HCT116 (cell line): ENCODE measurements at regions not wholly inside any gene's neighbourhood (a gene's known extent, or its start where the extent isn't known, plus 50 kb on each side); places are given as distances from the start of the nearest gene placed in this dataset.
"Not testable (repeated sequence)": the region's sequence is repeated elsewhere in the genome, so short reads cannot be mapped to it uniquely, and the experiment has no call there.

Source experiments
- ATAC-seq: fragments of 200-7000 bp; cut with Tn5 transposase; 2 replicates; pipeline ENCODE4 v1.9.1; 2020; ENCODE audit warnings: mild to moderate bottlenecking, moderate library complexity
- BruUV-seq: library from RNA; stranded (reverse); fragments of 400-500 nt; replicated peaks from 2 replicates; lab custom pipeline; 2021; lab: Mats Ljungman, UMichigan
- CTCF ChIA-PET: fragments of 300-600 bp; sonication (Branson Sonifier 250); formaldehyde crosslinking; loops from one replicate; lab custom pipeline; 2021; ENCODE audit warnings: antibody characterized with exemption; lab: Charles Lee
- POLR2A ChIA-PET: fragments of 300-600, 350-600 bp; sonication (Branson Sonifier 250); formaldehyde crosslinking; loops from one replicate; lab custom pipeline; 2021; ENCODE audit warnings: antibody characterized with exemption; lab: Charles Lee
- RAD21 ChIA-PET, 2 experiments: fragments of 300-600 bp; sonication (Branson Sonifier 250); formaldehyde crosslinking; loops; one replicate each; lab custom pipeline; 2023; ENCODE audit warnings: low total read pairs in 2 of 2; ENCODE audit not compliant: uncharacterized antibody in 2 of 2, unreplicated experiment in 2 of 2, low non-redundant PET in 1 of 2; lab: Charles Lee
- DNase-seq: peaks from one replicate; pipeline ENCODE4 v3.0.0-alpha.2; 2010; ENCODE audit warnings: low read depth, low spot score
- H2AFZ ChIP-seq: fragments of 200-600 bp; shearing (Covaris generic), sonication (generic); 2 replicates; pipeline ENCODE4 v1.6.1; 2017; ENCODE audit warnings: low read depth, mixed run types, mixed read lengths, antibody characterized with exemption, low read length; ENCODE audit not compliant: poor library complexity, severe bottlenecking
- H3K27ac ChIP-seq: 2 replicates; pipeline ENCODE4 v1.5.1; 2012; ENCODE audit warnings: low read depth, low read length
- H3K27me3 ChIP-seq: fragments of 200-600 bp; sonication (generic); 2 replicates; pipeline ENCODE4 v1.6.1; 2016; ENCODE audit warnings: mixed run types, low read length, mixed read lengths; ENCODE audit not compliant: insufficient read depth
- H3K36me3 ChIP-seq, 2 experiments: fragments of 200-500 bp in 1 of 2; fragments of 200-600 bp in 1 of 2; sonication (Bioruptor generic) in 1 of 2; sonication (generic) in 1 of 2; 2 replicates each; pipeline versions ENCODE4 v1.5.1 to v1.6.1; 2014 to 2016; ENCODE audit warnings: low read length in 2 of 2, inconsistent platforms in 1 of 2, mixed read lengths in 1 of 2, mixed run types in 1 of 2; ENCODE audit not compliant: insufficient read depth in 2 of 2, control insufficient read depth in 1 of 2
- H3K4me1 ChIP-seq, 2 experiments: fragments of 200-600 bp in 1 of 2; sonication (generic) in 1 of 2; 2 replicates each; pipeline versions ENCODE4 v1.5.1 to v1.6.1; 2012 to 2017; ENCODE audit warnings: low read length in 2 of 2, inconsistent platforms in 1 of 2, mild to moderate bottlenecking in 1 of 2, mixed read lengths in 1 of 2, mixed run types in 1 of 2, moderate library complexity in 1 of 2; ENCODE audit not compliant: insufficient read depth in 2 of 2, control insufficient read depth in 1 of 2
- H3K4me2 ChIP-seq: fragments of 200-600 bp; sonication (generic); 2 replicates; pipeline ENCODE4 v1.6.1; 2017; ENCODE audit warnings: mixed run types, low read length, mixed read lengths
- H3K4me3 ChIP-seq, 2 experiments: fragments of 200-600 bp in 1 of 2; sonication (generic) in 1 of 2; replicated peaks in 1 of 2; 2 replicates each; pipeline ENCODE4 v1.5.1; 2011 to 2016; ENCODE audit warnings: low read length in 2 of 2, control low read depth in 1 of 2, low read depth in 1 of 2, mild to moderate bottlenecking in 1 of 2, mixed read lengths in 1 of 2, mixed run types in 1 of 2
- H3K79me2 ChIP-seq: fragments of 200-600 bp; sonication (generic); 2 replicates; pipeline ENCODE4 v1.6.1; 2017; ENCODE audit warnings: mild to moderate bottlenecking, mixed run types, low read length, moderate library complexity, mixed read lengths; ENCODE audit not compliant: insufficient read depth
- H3K9ac ChIP-seq: fragments of 200-600 bp; sonication (generic); 2 replicates; pipeline ENCODE4 v1.6.1; 2016; ENCODE audit warnings: low read length, mixed read lengths
- H3K9me2 ChIP-seq: fragments of 200-600 bp; sonication (generic), shearing (Covaris generic); 2 replicates; pipeline ENCODE4 v1.6.1; 2017; ENCODE audit warnings: mixed run types, mild to moderate bottlenecking, moderate library complexity; ENCODE audit not compliant: insufficient read depth
- H3K9me3 ChIP-seq, 2 experiments: fragments of 200-500 bp in 1 of 2; fragments of 200-600 bp in 1 of 2; sonication (Bioruptor generic) in 1 of 2; sonication (generic) in 1 of 2; 2 replicates each; pipeline ENCODE4 v1.6.1; 2014 to 2017; ENCODE audit warnings: low read length in 2 of 2, mixed read lengths in 2 of 2, inconsistent platforms in 1 of 2, low read depth in 1 of 2, mild to moderate bottlenecking in 1 of 2, mixed run types in 1 of 2, moderate library complexity in 1 of 2; ENCODE audit not compliant: control insufficient read depth in 1 of 2, insufficient read depth in 1 of 2
- H4K20me1 ChIP-seq: fragments of 200-600 bp; sonication (generic), shearing (Covaris generic); 2 replicates; pipeline ENCODE4 v1.6.1; 2017; ENCODE audit warnings: mixed run types, mild to moderate bottlenecking, moderate library complexity; ENCODE audit not compliant: insufficient read depth
- CBX3 ChIP-seq: IDR thresholded peaks from 2 replicates; pipeline ENCODE4 v1.6.1; 2012; ENCODE audit warnings: low read depth
- EGR1 ChIP-seq: IDR thresholded peaks from 2 replicates; pipeline ENCODE4 v1.6.1; 2012; ENCODE audit warnings: low read depth
- FOSL1 ChIP-seq: IDR thresholded peaks from 2 replicates; pipeline ENCODE4 v1.6.1; 2012; ENCODE audit warnings: low read depth
- TCF7L2 ChIP-seq: IDR thresholded peaks from 2 replicates; pipeline ENCODE4 v1.7.0; 2011; ENCODE audit warnings: borderline replicate concordance, inconsistent platforms; ENCODE audit not compliant: insufficient read depth, insufficient read length; ENCODE audit errors: extremely low read depth
- intact Hi-C: fragments of 100-400 bp; cut with micrococcal nuclease; formaldehyde crosslinking; loops from 2 replicates; pipeline ENCODE4 v1.10.0; 2022
- TF ChIP-seq, protein P1 (sequence below): IDR thresholded peaks from 2 replicates; pipeline ENCODE4 v1.6.1; 2012
- TF ChIP-seq, protein P2 (sequence below), 3 experiments: fragments of 200-600 bp in 1 of 3; sonication (generic) in 1 of 3; IDR thresholded peaks in 2 of 3; conservative IDR thresholded peaks in 1 of 3; 2 replicates each; pipeline ENCODE4 v1.5.1; 2012 to 2017; ENCODE audit warnings: low read depth in 2 of 3, low read length in 2 of 3, antibody characterized with exemption in 1 of 3, borderline replicate concordance in 1 of 3, control low read depth in 1 of 3, mild to moderate bottlenecking in 1 of 3, mixed read lengths in 1 of 3, mixed run types in 1 of 3, moderate library complexity in 1 of 3; ENCODE audit not compliant: insufficient read depth in 1 of 3
- TF ChIP-seq, protein P3 (sequence below): IDR thresholded peaks from 2 replicates; pipeline ENCODE4 v1.6.1; 2012; ENCODE audit warnings: low read depth

- intact Hi-C loops, H3K9me3 ChIP-seq, H3K4me1 ChIP-seq, ATAC-seq, H3K9ac ChIP-seq, POLR2A ChIA-PET, H2AFZ ChIP-seq, RAD21 ChIA-PET, H3K4me3 ChIP-seq, H3K4me2 ChIP-seq, H3K79me2 ChIP-seq, H3K36me3 ChIP-seq, H3K27ac ChIP-seq, H4K20me1 ChIP-seq, BruUV-seq, H3K9me2 ChIP-seq, CTCF ChIA-PET, DNase-seq: not testable (repeated sequence)
- H3K27me3 ChIP-seq = peaks cover 21% of the 10 kb centered on the region; the same call in 1 of the 2 replicates
Observed at GRCh38 chr15:79512844-79513243, 80.7 kb downstream of the MINAR1 start.

- H3K27ac ChIP-seq = no peak overlapping the region
- no peaks in the 10 kb centered on the region for H4K20me1 ChIP-seq
- H3K4me3 ChIP-seq = no peak overlapping the region
- no peak overlapping the region for H3K9ac ChIP-seq
- H3K27me3 ChIP-seq = peaks cover 15% of the 10 kb centered on the region; the same call in 1 of the 2 replicates
- ChIA-PET RAD21 (no interaction called here), CTCF (no interaction called here), POLR2A (no interaction called here)
- H3K4me2 ChIP-seq = no peak overlapping the region
- H3K4me1 ChIP-seq = no peaks in the 10 kb centered on the region
- no peak for ATAC-seq
- intact Hi-C loops = no loop called here
- no peaks in the 10 kb centered on the region for H3K9me2 ChIP-seq
- no peaks in the 10 kb centered on the region for H3K79me2 ChIP-seq
- BruUV-seq = no TSS peak
- H2AFZ ChIP-seq = no peak overlapping the region
- no peak for DNase-seq
- no peaks in the 10 kb centered on the region for H3K36me3 ChIP-seq
- TF ChIP-seq TCF7L2 (no peak), CBX3 (no peak)
- TF ChIP-seq, all 23 proteins: peak for 0
- no peaks in the 10 kb centered on the region for H3K9me3 ChIP-seq
Observed at GRCh38 chr15:79513417-79513816, 81.3 kb downstream of the MINAR1 start.

DNA sequence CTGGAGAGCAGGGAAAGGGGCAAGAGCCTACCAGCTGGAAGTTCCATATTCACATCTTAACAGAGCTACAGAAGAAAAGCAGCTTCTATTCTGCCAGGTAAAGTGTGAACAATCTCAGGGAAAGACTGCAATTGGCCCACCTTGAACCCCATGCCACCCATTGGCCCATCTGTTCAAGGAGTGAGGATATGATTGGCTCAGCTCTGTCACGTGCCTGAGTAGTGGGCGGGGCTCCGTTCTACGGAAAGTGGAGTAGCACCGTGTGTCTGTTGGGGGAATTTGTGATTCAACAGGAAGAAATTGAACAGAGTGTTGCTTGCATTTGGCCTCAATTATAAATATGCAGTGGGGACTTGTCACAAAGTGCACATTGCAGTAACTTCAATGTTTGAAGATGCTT is 81.8 kb downstream of the MINAR1 start:
- Histone ChIP-seq H3K9me2 (no peaks in the 10 kb centered on the region), H3K4me3 (no peak overlapping the region), H2AFZ (no peak overlapping the region), H3K36me3 (no peaks in the 10 kb centered on the region), H3K9ac (no peak overlapping the region), H3K27me3 (peaks cover 16% of the 10 kb centered on the region; the same call in 1 of the 2 replicates), H3K27ac (no peak overlapping the region), H3K9me3 (no peaks in the 10 kb centered on the region), H3K4me1 (no peaks in the 10 kb centered on the region), H4K20me1 (no peaks in the 10 kb centered on the region), H3K79me2 (no peaks in the 10 kb centered on the region), H3K4me2 (no peak overlapping the region)
- intact Hi-C loops = no loop called here
- ATAC-seq (no peak), DNase-seq (no peak)
- ChIA-PET CTCF (interaction anchor here (0.6 kb wide), 1 partner anchor 89 kb away, joined by 3 read pairs; no protein-coding TSS in a partner anchor), RAD21 (no interaction called here), POLR2A (no interaction called here)
- BruUV-seq = no TSS peak
- TF ChIP-seq EGR1 (no peak), FOSL1 (no peak)
- TF ChIP-seq, protein P1, sequence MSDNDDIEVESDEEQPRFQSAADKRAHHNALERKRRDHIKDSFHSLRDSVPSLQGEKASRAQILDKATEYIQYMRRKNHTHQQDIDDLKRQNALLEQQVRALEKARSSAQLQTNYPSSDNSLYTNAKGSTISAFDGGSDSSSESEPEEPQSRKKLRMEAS = no peak
- TF ChIP-seq, protein P2, sequence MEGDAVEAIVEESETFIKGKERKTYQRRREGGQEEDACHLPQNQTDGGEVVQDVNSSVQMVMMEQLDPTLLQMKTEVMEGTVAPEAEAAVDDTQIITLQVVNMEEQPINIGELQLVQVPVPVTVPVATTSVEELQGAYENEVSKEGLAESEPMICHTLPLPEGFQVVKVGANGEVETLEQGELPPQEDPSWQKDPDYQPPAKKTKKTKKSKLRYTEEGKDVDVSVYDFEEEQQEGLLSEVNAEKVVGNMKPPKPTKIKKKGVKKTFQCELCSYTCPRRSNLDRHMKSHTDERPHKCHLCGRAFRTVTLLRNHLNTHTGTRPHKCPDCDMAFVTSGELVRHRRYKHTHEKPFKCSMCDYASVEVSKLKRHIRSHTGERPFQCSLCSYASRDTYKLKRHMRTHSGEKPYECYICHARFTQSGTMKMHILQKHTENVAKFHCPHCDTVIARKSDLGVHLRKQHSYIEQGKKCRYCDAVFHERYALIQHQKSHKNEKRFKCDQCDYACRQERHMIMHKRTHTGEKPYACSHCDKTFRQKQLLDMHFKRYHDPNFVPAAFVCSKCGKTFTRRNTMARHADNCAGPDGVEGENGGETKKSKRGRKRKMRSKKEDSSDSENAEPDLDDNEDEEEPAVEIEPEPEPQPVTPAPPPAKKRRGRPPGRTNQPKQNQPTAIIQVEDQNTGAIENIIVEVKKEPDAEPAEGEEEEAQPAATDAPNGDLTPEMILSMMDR (IDR thresholded peaks at IDR 0.05 in 2 of 3, conservative IDR thresholded peaks at IDR 0.05 in 1 of 3; ENCODE audit: borderline replicate concordance in 1 of 3, insufficient read depth in 1 of 3, low read depth in 2 of 3, low read length in 2 of 3) = no peak
- TF ChIP-seq, protein P3, sequence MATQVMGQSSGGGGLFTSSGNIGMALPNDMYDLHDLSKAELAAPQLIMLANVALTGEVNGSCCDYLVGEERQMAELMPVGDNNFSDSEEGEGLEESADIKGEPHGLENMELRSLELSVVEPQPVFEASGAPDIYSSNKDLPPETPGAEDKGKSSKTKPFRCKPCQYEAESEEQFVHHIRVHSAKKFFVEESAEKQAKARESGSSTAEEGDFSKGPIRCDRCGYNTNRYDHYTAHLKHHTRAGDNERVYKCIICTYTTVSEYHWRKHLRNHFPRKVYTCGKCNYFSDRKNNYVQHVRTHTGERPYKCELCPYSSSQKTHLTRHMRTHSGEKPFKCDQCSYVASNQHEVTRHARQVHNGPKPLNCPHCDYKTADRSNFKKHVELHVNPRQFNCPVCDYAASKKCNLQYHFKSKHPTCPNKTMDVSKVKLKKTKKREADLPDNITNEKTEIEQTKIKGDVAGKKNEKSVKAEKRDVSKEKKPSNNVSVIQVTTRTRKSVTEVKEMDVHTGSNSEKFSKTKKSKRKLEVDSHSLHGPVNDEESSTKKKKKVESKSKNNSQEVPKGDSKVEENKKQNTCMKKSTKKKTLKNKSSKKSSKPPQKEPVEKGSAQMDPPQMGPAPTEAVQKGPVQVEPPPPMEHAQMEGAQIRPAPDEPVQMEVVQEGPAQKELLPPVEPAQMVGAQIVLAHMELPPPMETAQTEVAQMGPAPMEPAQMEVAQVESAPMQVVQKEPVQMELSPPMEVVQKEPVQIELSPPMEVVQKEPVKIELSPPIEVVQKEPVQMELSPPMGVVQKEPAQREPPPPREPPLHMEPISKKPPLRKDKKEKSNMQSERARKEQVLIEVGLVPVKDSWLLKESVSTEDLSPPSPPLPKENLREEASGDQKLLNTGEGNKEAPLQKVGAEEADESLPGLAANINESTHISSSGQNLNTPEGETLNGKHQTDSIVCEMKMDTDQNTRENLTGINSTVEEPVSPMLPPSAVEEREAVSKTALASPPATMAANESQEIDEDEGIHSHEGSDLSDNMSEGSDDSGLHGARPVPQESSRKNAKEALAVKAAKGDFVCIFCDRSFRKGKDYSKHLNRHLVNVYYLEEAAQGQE = no peak
